ENCODE measurements at regions not wholly inside any gene's neighbourhood (a gene's known extent, or its start where the extent isn't known, plus 50 kb on each side); places are given as distances from the start of the nearest gene placed in this dataset.

DNA sequence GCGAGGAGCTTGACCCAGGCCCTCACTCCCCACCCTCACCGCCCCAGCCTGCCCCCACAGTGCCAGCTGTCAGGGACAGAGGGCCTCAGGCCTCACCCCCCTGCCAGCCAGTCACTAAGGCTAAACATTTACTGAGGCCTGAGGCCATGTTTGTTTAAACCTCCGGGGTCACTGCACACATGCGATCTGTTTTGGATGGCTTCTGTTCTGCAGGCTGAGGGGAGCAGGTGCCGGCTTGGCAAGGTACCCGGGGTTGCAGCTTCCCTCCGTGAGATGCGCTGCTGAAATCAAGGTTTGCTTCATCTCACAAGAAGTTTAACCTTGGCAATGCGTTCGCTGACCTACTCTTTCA lies 103.3 kb upstream of the BOD1 start:
- DNase-seq (ENCODE audit: low spot score), result no peak

DNA sequence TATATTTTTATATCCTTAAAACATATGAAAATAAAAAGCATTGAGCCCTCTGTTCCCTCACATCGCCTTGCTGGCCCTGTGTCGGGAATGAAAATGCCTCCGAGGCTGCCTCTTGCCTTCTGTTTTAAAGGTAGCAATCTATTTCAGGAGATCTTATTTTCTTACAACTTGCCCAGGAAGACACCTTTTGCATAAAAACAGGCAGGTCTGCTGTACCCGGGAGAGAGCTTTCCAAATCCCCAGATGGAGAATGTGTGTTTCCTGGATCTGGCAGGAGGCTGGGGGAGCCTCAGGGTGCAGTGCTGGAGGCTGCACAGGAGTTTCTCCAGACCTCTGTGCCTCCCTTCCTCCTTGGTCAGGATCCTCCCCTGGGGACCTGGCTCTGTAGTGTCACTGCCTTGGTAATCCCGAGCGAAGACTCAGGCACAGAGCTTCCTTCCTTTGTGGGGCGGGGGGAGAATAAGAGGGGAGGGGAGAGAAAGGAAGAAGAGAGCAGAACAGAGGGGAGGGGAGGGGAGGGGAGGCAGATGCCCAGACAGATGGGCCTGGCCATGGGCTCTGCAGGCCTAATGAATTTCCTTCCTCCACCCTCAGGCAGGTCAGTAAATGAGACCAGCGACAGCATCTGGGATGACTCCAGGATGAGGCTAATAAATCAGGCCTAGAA lies 104.0 kb upstream of the BOD1 start:
- DNase-seq (ENCODE audit: low spot score), result no peak

DNA sequence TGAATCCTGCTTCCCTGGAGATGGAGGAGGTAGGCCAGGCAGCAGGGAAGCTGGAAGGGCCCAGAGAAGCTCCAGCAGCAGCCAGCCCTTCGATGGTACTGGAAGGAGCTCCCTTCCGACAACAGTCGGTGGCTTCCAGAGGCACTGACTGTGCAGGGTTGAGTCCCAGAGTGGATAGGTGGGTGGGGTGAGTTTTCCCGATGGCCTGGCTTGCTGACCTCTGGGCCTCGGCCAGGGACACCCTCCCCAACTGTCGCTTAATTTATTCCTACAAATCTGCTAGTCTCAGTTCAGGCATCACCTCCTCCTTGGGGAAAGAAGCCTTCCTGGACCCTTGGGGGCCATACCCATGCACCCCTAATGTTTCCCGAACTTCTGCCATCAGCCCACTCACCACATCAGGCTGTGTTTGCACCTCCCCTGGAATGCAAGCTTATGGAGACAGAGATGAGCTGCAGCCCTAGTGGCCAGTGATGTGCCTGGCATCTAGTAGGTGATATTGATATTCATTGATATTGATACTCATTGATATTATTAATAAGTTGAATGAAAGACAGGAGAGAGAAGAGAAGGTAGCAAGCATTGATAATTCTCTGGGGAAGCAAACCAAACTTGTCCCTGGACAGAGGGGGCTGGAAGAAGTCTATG lies 104.6 kb upstream of the BOD1 start:
- no peak for DNase-seq (ENCODE audit: low spot score)

DNA sequence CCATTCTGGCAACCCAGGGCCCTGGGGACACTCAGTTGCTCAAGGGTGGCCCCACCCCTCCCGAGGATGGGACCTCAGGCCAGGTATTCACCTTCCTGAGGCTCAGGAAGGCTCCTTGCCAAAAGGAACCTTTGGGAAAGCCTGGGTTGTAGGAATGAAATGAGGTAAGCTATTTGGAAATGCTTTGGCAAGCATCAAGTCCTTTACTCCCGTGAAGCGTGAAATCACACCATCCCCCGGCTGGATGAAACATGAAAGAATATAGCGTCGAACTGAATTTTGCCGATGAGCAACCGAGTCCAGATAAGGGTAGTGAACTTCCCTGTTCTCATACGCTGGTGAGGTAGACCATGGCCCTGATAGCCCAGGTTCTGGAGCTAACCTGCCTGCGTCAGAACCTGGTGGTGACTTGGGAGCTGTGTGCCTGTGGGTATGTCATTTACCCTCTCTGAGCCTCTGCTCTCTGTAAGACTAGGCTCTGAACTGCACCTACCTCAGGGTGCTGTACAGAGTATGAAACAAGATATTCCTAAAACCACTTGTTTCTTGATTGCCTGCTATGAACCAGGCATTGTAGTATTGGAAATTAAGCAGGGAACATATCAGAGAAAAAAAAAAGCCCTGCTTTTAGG lies 105.3 kb upstream of the BOD1 start:
- no peak for DNase-seq (ENCODE audit: low spot score)

DNA sequence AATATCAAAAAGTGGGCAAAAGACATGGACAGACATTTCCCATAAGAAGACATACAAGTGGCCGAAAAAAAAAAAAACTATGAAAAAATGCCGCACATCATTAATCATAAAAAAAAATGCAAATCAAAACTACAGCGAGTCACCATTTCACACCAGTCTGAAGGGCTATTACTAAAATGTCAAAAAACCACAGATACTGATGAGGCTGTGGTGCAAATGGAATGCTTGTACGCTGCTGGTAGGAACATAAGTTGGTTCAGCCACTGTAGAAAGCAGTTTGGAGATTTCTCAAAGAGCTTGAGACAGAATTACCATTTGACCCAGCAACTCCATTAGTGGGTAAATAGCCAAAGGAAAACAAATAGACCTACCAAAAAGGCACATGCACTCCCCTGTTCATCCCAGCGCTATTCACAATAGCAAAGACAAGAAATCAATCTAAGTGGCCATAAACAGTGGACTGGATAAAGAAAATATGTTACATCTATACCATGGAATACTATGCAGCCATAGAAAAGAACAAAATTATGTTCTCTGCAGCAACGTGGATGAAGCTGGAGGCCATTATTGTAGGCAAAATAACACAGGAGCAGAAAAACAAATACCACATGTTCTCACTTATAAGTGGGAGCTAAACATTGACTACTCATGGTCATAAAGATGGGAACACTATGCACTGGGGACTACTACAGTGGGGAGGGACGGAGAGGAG lies 110.6 kb upstream of the BOD1 start:
- no peak for DNase-seq (ENCODE audit: low spot score)

DNA sequence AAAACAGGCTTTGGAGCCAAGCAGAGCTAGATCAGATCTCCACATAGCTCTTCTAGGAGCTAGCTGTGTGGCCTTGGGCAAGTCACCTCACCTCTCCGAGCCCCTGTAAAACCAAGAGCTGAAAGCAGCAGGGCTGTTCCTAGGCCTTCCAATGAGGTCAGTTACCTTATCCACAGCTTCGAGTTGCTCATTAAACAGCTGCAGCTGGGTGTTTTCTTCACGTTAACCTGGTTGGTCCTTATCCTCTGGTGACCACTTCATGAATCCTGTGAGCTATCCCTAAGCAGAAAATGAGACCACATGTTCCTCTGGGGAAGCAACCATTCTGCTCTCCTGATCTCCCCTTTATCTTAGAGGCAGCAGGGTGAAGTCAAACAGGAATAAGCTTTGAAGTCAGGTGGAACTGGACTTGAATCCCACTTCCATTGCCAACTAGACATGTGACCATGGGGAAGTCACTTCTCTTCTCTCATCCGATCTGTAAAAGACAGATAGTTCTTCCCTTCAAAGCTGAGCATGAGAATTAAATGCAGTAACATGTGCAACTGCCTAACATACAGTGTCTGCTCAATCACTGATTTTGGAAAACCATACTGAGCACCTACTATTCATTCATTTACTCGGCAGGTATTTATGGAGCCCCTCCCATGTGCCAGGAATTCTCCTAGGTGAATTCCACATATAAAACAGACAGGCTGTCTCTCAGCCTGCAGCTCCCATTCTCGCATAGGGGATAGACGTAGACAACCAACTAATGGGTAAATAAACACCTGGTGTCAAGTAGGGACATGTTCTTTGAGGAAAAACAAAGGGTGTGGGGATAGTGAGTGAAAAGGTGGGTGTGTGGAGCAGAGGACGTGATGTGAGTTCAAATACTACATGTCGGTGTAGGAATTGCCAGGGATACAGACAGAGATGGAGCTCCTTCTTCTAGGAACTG lies 111.7 kb upstream of the BOD1 start:
- DNase-seq (ENCODE audit: low spot score), result no peak

DNA sequence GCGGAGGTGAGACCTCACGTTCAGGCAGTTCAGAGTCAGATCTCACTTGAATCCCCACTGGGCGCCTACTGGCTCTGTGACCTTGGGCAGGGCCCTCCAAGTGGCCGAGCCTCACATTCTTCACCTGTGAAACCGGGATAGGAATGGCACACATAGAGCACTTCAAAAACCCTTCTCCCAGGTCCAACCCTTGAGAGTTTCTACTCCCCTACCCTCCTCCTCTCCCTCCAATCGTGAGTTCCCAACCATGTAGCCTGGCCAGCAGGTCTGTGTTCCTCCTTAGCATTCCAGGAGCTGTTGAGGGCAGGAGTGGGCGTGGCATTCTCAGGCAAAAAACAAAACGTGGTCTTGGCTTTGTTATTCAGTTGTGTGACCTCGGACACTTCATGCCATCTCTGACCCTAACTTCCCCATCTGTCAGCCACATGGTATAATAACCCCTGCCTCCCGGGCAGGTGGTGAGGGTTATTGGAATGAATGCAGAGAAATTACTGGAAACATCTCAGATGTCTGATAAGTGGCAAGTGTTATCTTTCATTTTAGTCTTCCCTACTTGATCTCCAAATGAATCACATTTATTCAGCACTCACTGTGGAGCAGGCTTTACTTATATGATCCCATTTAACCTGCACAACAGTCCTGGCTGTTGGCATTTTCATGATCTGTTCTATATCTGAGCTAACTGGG lies 112.8 kb upstream of the BOD1 start:
- no peak for DNase-seq (ENCODE audit: low spot score)

DNA sequence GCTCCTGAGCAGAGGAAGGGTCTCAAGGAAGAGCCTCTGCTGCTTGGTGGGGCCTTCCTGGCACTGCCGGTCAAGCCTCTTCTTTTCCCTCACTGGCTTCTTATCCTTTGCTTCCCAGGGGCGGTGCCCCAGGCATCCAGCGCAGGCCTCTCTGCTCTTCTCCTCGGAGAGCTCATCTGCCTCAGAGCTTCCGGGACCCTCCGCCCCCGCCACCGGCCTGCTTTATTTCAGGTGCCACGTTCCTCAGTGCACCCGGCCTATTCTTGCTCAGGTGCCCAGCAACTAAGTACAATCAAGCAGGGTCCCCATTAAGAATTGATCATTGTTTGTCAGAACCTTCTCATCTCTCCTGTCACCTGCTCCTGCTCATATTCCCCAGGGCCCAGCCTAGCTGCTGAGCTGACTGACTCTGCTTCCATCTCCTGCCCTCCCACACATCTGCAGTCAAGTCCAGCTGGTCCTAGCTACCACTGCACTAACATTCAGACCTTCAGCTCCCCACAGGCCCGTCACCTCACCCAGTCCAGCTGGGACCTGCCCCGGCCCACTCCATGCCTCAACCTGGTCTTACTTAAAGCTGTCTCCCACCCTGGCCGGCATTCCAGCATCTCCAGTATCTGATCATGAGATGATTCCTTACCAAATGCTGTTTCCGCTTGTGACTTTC lies 114.3 kb upstream of the BOD1 start:
- no peak for DNase-seq (ENCODE audit: low spot score)

DNA sequence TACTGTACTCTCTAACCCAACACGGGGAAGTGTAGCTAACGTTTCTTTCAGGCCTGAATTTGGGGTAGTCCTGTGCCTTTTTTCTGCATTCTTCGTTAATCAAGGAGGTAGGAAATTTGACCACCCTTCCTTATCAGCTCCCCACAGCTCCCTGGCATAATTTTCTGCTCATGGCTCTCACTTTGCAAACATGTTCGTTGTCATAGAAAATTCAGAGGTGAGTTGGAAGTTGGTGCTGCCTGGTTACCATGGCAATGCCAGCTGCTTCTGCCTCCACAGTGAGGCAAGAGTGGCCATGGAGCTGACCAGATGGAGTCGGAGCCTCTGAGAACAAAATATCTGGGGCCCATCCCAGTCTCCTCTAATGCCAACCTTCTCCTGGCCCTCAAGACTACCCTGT lies 116.6 kb upstream of the BOD1 start:
- DNase-seq (ENCODE audit: low spot score), result no peak

DNA sequence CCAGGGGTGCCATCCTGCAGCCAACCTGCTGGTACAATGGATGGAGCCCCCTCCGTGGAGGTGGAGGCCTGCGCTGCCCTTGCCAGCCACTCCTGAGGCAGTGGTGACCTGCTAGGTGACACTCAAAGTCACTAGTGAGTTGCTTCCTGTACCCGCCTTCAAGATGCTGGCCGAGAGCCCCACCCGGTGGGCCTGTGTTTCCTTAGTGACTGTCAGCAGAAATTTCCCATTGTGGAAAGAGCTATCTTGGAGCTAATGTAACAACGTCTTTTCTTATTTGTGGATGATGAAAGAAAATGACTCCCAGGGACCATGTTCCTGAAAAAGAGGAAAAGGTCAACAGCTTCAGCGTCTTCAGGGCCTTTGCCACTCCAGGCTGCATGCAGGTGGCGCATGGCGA lies 117.0 kb upstream of the BOD1 start:
- DNase-seq (ENCODE audit: low spot score), result no peak

DNA sequence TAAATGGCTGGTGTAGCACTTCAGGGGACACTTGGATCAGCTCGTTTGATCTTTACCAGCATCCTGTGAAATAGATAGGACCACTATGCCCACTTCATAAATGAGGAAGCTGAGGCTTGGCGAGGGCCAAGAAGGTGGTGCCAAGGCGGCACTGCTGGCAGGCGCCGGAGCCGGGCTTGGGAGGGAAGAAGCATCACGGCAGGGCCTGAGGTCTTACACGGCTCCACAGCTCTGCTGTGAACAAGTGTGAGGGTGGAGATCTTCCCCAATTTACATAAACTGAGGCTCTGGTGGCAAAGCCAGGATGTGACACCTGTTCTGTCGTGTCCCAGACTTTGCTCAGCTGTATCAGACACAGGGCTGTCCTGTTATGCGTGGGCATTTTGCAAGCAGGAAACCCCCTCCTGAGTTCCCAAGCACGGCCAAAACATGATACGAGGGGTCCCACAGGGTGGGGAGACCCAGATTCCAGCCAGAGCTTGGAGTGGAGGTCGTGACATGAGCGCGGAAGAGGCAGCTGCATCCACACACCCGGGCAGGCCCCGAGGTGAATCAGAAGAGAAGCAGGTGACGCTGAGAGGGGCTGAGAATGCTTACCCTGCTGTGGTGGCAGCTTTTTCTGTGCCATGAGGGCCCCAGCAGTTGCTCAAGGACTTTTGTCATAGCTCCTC lies 117.5 kb upstream of the BOD1 start:
- no peak for DNase-seq (ENCODE audit: low spot score)

DNA sequence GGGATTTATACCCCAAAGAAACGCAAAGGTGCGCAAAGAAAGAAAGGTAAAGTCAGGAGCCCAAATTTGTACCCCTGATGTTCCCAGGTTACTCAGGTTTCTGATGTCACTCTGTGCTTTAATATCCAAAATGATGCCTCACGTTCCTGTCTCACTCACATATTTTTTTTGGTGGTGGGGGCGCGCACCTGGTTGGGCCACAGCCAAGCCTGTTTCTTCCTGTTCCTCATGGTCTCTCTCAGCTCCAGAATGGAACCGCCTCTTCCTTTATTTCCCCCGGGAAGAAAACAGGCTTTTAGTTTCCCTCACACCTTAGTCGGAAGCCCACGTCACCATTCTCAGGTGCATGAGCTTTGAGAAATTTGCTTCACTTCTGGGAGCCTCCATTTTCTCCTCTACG lies 118.3 kb upstream of the BOD1 start:
- no peak for DNase-seq (ENCODE audit: low spot score)

DNA sequence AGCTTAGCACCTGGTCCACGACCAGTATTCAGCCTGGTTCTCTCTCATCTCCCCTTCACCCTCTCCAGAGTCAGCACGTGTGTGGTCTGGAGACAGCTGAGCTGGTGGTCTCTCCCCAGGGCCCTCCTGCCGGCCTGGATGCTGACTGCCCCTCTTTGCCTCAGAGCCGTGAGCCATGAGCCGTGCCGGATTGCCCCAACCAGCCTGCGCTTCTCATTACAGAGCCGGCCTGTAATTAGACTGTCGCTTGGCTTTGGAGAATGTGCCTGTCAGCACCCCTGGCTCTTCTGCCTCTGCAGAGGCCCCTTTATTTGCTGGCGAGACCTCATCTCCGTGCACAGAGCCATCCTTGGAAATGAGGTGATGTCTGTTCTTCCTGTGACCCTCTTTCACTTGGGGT lies 118.7 kb upstream of the BOD1 start:
- DNase-seq (ENCODE audit: low spot score), result no peak

DNA sequence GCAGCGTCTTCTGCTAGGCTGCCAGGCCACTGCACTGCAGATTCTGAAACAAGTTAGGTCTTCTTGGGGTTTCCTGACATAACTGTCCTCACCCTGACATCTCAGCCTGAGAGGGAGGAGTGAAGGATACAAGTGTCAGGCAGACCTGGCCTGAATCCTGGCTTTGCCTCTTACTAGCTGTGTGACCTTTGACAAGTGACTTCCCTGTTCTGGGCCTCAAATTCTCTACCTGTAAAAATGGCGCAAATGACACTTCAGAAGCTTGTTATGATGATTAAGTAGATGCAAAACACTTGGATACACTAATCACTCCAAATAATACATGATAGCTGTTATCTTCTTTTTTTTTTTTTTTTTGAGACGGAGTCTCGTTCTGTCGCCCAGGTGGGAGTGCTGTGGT lies 119.2 kb upstream of the BOD1 start:
- no peak for DNase-seq (ENCODE audit: low spot score)

DNA sequence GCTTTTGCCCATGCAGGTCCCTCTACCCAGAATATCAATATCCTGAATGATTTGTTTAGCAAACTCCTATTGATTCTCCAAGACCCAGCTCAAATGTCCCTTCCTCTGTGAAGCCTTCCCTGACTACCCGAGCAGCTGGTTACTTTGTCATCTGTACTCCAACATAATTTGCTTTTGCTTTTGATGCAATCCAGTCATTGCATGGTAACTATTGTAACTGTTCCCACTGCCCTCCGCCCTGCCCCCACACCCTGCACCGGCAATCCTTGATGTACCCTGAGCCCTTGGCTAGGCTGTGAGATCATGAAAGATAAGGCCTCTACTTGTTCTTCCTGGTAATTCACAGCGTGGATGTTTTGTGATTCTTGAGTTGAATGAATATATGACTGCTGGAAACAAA lies 119.9 kb upstream of the BOD1 start:
- DNase-seq (ENCODE audit: low spot score), result no peak

DNA sequence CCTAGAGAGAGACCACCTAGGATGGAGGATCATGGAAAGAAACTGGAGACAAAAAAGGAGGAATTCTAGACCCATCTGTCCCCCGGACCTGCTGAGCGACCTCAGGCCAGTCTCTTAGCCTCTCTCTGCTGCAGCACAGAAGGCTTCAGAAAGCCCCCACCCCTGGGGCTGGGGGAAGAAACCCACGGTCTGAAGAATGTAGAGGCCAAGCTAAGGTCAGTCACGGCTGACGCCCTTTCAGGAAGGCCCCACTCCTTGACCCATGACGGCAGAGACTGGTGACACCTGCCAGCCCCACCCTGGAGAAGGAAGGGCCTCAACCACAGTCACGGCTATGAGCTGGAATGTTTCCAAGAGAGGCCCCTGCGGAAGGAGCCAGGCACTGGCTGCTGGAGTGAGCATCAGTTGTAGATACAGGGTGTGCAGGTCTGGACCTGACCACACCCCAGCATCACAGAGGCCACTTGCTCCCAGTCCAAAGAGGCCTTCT lies 120.5 kb upstream of the BOD1 start:
- DNase-seq (ENCODE audit: low spot score), result peak; percentile 60

DNA sequence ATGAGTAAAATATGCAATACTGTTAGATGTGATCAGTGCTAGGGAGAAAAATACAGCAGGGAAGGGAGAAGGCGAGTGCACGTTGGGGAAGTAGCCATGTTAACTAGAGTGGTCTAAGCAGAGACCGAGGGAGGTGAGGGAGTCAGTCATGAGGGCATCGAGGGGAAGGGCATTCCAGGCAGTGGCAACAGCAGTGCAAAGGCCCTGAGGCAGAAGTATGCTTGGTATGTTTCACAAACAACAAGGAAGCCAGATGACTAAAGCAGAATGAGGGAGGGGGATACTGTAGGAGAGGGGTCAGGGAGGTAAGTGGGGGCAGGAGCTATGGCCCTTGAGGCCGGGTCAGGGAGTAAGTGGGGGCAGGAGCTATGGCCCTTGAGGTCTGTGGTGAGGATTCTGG lies 123.3 kb upstream of the BOD1 start:
- DNase-seq (ENCODE audit: low spot score), result no peak

DNA sequence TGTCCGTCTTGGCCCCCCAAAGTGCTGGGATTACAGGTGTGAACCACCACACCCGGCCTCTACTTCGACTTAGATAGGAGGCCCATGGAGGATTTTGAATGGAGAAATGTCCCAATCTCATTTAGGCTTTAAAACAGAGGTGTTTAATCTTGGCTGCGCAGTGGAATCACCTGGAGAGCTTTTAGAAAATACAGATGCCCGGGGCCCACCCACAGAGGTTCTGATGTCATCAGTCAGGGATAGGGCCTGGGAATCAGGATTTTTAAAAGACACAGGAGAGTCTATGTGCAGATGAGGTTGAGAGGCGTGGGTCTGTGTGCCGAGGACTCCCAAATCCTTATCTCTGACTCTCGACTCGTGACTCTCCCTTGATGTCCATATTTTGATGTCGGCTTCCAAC lies 124.0 kb upstream of the BOD1 start:
- DNase-seq (ENCODE audit: low spot score), result no peak

DNA sequence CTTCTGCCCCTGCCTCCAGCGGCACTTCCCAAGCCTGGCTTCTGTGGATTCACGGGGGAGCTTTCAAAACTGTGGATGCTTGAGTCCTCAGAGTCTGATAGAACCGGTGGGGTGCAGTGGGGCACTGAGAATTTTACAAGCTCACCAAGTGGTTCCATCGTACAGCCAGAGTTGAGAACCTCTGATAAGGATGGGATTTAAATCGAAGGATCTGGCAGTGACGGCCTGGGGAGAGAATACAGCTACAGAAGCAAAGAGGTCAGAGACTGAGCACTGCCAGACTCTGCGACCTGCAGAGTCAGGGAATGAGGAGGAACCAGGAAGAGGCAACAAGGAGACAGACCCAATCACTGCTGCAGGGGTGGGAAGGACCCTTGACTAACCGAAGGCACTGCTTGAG lies 124.6 kb upstream of the BOD1 start:
- no peak for DNase-seq (ENCODE audit: low spot score)

DNA sequence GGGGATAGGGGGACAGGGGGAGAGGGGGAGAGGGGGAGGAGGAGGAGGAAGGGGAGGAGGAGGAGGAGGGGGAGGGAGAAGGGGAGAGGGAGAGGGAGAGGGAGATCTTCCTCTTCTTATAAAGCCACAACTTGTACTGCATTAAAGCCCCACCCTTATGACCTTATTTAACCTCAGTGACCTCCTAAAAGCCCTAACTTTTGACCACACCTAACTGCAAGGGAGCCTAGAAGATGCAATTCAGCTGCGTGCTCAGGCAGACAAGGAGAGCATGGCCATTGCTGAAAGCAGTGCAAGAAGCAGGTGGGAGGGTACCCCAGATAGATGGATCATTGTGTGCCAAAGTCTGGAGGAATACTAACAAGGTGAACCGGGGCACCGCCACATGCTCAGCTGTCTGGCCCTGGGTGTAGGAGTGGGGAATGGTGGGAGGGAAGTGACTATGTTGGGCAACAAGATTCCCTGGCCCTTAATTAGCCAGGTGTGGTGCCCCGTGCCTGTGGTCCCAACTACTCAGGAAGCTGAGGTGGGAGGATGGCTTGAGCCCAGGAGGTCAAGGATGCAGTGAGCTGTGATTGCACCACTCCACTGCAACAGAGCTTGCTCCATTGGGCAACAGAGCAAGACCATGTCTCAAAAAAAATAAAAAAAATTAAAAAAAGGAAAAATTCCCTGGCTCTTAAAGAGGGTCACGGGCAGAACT lies 125.4 kb upstream of the BOD1 start:
- DNase-seq (ENCODE audit: low spot score), result no peak

Measured in SW480 (cell line).